H1 (cell line): ENCODE measurements at regions not wholly inside any gene's neighbourhood (a gene's known extent, or its start where the extent isn't known, plus 50 kb on each side); places are given as distances from the start of the nearest gene placed in this dataset.

Source experiments
- CTCF ChIA-PET: fragments of 300-600 bp; sonication (Branson Sonifier 250); formaldehyde crosslinking; loops from one replicate; lab custom pipeline; 2021; ENCODE audit not compliant: partially characterized antibody; lab: Charles Lee
- POLR2A ChIA-PET: fragments of 300-600 bp; sonication (Branson Sonifier 250); formaldehyde crosslinking; loops from one replicate; lab custom pipeline; 2021; ENCODE audit warnings: inconsistent platforms; ENCODE audit not compliant: partially characterized antibody; lab: Charles Lee
- DNase-seq, 2 experiments: peaks; one replicate each; pipeline versions ENCODE4 v3.0.0 to v3.0.0-alpha.2; 2010 to 2022; ENCODE audit warnings: low spot score in 2 of 2, low read depth in 1 of 2, mixed read lengths in 1 of 2
- FAIRE-seq: peaks from 2 replicates; lab custom pipeline; 2011; peaks lifted over from hg19 to GRCh38; lab: Jason Lieb, UNC
- H2AFZ ChIP-seq: 2 replicates; pipeline ENCODE4 v1.8.1; 2012; ENCODE audit warnings: low read length, inconsistent platforms
- H2AK5ac ChIP-seq: 2 replicates; pipeline ENCODE4 v1.6.1; 2013; ENCODE audit warnings: low read depth, low read length
- H2BK120ac ChIP-seq: replicated peaks from 2 replicates; pipeline ENCODE3; 2013; ENCODE audit warnings: low read depth, low read length, inconsistent platforms
- H2BK12ac ChIP-seq: 2 replicates; pipeline ENCODE4 v1.6.1; 2013; ENCODE audit warnings: low read depth, low read length
- H2BK15ac ChIP-seq: 2 replicates; pipeline ENCODE4 v1.6.1; 2013; ENCODE audit warnings: low read length
- H2BK20ac ChIP-seq: 2 replicates; pipeline ENCODE4 v1.6.1; 2013; ENCODE audit warnings: low read length
- H2BK5ac ChIP-seq: 2 replicates; pipeline ENCODE4 v1.6.1; 2013; ENCODE audit warnings: low read depth, low read length
- H3K14ac ChIP-seq: 2 replicates; pipeline ENCODE4 v1.6.1; 2013; ENCODE audit warnings: inconsistent platforms; ENCODE audit not compliant: insufficient read length
- H3K18ac ChIP-seq: 2 replicates; pipeline ENCODE4 v1.6.1; 2013; ENCODE audit warnings: low read length; ENCODE audit errors: extremely low read depth
- H3K23ac ChIP-seq: 2 replicates; pipeline ENCODE4 v1.6.1; 2013; ENCODE audit warnings: inconsistent platforms; ENCODE audit not compliant: insufficient read length
- H3K23me2 ChIP-seq: 2 replicates; pipeline ENCODE4 v1.6.1; 2013; ENCODE audit warnings: low read depth, low read length
- H3K27ac ChIP-seq: 2 replicates; pipeline ENCODE4 v1.6.1; 2011; ENCODE audit warnings: low read depth, low read length, inconsistent platforms
- H3K27me3 ChIP-seq, 4 experiments: replicated peaks in 1 of 4; 1 replicate in 1 of 4; 2 replicates in 3 of 4; pipeline versions ENCODE4 v1.6.1 to v1.8.1; 2011 to 2013; ENCODE audit warnings: low read length in 3 of 4, mild to moderate bottlenecking in 3 of 4, inconsistent platforms in 2 of 4, mixed read lengths in 2 of 4, moderate library complexity in 1 of 4; ENCODE audit not compliant: control insufficient read depth in 3 of 4, insufficient read depth in 3 of 4; ENCODE audit errors: extremely low read depth in 1 of 4
- H3K36me3 ChIP-seq, 4 experiments: 2 replicates each; pipeline versions ENCODE4 v1.6.1 to v1.8.1; 2011 to 2013; ENCODE audit warnings: mild to moderate bottlenecking in 4 of 4, low read length in 3 of 4, moderate library complexity in 2 of 4, control low read depth in 1 of 4, inconsistent platforms in 1 of 4; ENCODE audit not compliant: insufficient read depth in 4 of 4, control insufficient read depth in 2 of 4
- H3K4ac ChIP-seq: replicated peaks from 2 replicates; pipeline ENCODE3; 2013; ENCODE audit warnings: low read length, low read depth, mixed read lengths, inconsistent platforms; ENCODE audit not compliant: insufficient read length
- H3K4me1 ChIP-seq, 4 experiments: replicated peaks in 1 of 4; 1 replicate in 1 of 4; 2 replicates in 3 of 4; pipeline versions ENCODE4 v1.6.1 to v1.8.1; 2011 to 2013; ENCODE audit warnings: low read length in 3 of 4, inconsistent platforms in 2 of 4, mixed read lengths in 1 of 4; ENCODE audit not compliant: insufficient read depth in 4 of 4, control insufficient read depth in 3 of 4
- H3K4me2 ChIP-seq, 2 experiments: 2 replicates each; pipeline versions ENCODE4 v1.6.1 to v1.8.1; 2011 to 2013; ENCODE audit warnings: low read depth in 2 of 2, low read length in 2 of 2, control low read depth in 1 of 2, inconsistent platforms in 1 of 2, mild to moderate bottlenecking in 1 of 2; ENCODE audit not compliant: insufficient read depth in 1 of 2
- H3K4me3 ChIP-seq, 4 experiments: fragments of 200-600, 300-600 bp in 1 of 4; sonication (generic), shearing (Covaris generic), sonication (Bioruptor Twin) in 1 of 4; 2 replicates each; pipeline versions ENCODE4 v1.5.1 to v1.8.1; 2011 to 2016; ENCODE audit warnings: low read length in 4 of 4, low read depth in 3 of 4, control low read depth in 2 of 4, inconsistent platforms in 2 of 4, mild to moderate bottlenecking in 2 of 4, mixed read lengths in 1 of 4, moderate library complexity in 1 of 4; ENCODE audit not compliant: insufficient read depth in 2 of 4; ENCODE audit errors: extremely low read depth in 1 of 4
- H3K56ac ChIP-seq: replicated peaks from 2 replicates; pipeline ENCODE3; 2013; ENCODE audit warnings: low read depth, mild to moderate bottlenecking, mixed read lengths, low read length, inconsistent platforms; ENCODE audit not compliant: insufficient read length
- H3K79me1 ChIP-seq: 2 replicates; pipeline ENCODE4 v1.6.1; 2013; ENCODE audit warnings: low read depth, low read length, control low read depth
- H3K79me2 ChIP-seq, 2 experiments: 2 replicates each; pipeline versions ENCODE4 v1.6.1 to v1.8.1; 2012 to 2013; ENCODE audit warnings: low read length in 2 of 2, mild to moderate bottlenecking in 2 of 2, inconsistent platforms in 1 of 2; ENCODE audit not compliant: insufficient read depth in 2 of 2, control insufficient read depth in 1 of 2
- H3K9ac ChIP-seq, 4 experiments: replicated peaks in 1 of 4; 1 replicate in 1 of 4; 2 replicates in 3 of 4; pipeline versions ENCODE4 v1.6.1 to v1.8.1; 2011 to 2013; ENCODE audit warnings: low read depth in 3 of 4, low read length in 3 of 4, control low read depth in 2 of 4, mild to moderate bottlenecking in 2 of 4, moderate library complexity in 2 of 4, inconsistent platforms in 1 of 4; ENCODE audit errors: extremely low read depth in 1 of 4
- H3K9me3 ChIP-seq, 2 experiments: 2 replicates each; pipeline versions ENCODE4 v1.6.1 to v1.8.1; 2012 to 2013; ENCODE audit warnings: mild to moderate bottlenecking in 2 of 2, moderate library complexity in 2 of 2, control low read depth in 1 of 2, inconsistent platforms in 1 of 2, low read depth in 1 of 2, low read length in 1 of 2, mixed read lengths in 1 of 2; ENCODE audit not compliant: insufficient read depth in 2 of 2
- H4K20me1 ChIP-seq, 2 experiments: replicated peaks in 1 of 2; 2 replicates each; pipeline versions ENCODE3 to v1.8.1; 2011 to 2013; ENCODE audit warnings: inconsistent platforms in 2 of 2, low read length in 2 of 2, mild to moderate bottlenecking in 1 of 2; ENCODE audit not compliant: insufficient read depth in 2 of 2, control insufficient read depth in 1 of 2
- H4K5ac ChIP-seq: 2 replicates; pipeline ENCODE4 v1.6.1; 2013; ENCODE audit warnings: low read length, low read depth, mixed read lengths, inconsistent platforms; ENCODE audit not compliant: insufficient read length
- H4K8ac ChIP-seq: 2 replicates; pipeline ENCODE4 v1.8.0; 2013; ENCODE audit warnings: mild to moderate bottlenecking, moderate library complexity, low read length, inconsistent platforms; ENCODE audit not compliant: insufficient read depth; ENCODE audit errors: extremely low read depth
- H4K91ac ChIP-seq: replicated peaks from 2 replicates; pipeline ENCODE3; 2013; ENCODE audit warnings: low read length, mixed read lengths, inconsistent platforms; ENCODE audit not compliant: insufficient read length
- CBX8 ChIP-seq: fragments of 300-800, 300-1000 bp; sonication (generic); IDR thresholded peaks from 2 replicates; pipeline ENCODE4 v1.7.1; 2016; ENCODE audit warnings: low read depth, low read length, borderline replicate concordance
- MAX ChIP-seq: IDR thresholded peaks from 2 replicates; pipeline ENCODE4 v1.6.1; 2012; ENCODE audit warnings: inconsistent platforms
- WGBS, 2 experiments: shearing (Covaris generic) in 1 of 2; methylation state at CpG; one replicate each; pipeline versions ENCODE4 v1.1.6 to v1.1.7; 2013 to 2015; ENCODE audit warnings: low lambda C conversion rate in 2 of 2, mixed read lengths in 2 of 2, inconsistent platforms in 1 of 2, low coverage in 1 of 2, missing lambda C conversion rate in 1 of 2; ENCODE audit not compliant: insufficient replicate concordance in 2 of 2, insufficient coverage in 1 of 2, insufficient read length in 1 of 2; ENCODE audit errors: extremely low coverage in 1 of 2, missing lambda C conversion rate in 1 of 2; 5-methylcytosine and 5-hydroxymethylcytosine counted together

- Histone ChIP-seq H3K23ac (no peak overlapping the region), H3K14ac (no peak overlapping the region), H2BK5ac (no peak overlapping the region), H3K4me1 (no peaks in the 10 kb centered on the region), H3K9me3 (no peaks in the 10 kb centered on the region), H2BK120ac (no peak overlapping the region), H4K5ac (no peak overlapping the region), H2AFZ (no peak overlapping the region), H2BK12ac (no peak overlapping the region), H3K4ac (no peak overlapping the region), H3K79me2 (no peaks in the 10 kb centered on the region), H3K18ac (no peak overlapping the region), H4K20me1 (no peaks in the 10 kb centered on the region), H3K36me3 (no peaks in the 10 kb centered on the region), H4K91ac (no peak overlapping the region), H3K9ac (no peak overlapping the region), H3K4me3 (no peak overlapping the region), H2BK20ac (no peak overlapping the region), H4K8ac (no peak overlapping the region), H3K79me1 (no peaks in the 10 kb centered on the region), H2BK15ac (no peak overlapping the region), H2AK5ac (no peak overlapping the region), H3K27me3 (no peaks in the 10 kb centered on the region), H3K56ac (no peak overlapping the region), H3K4me2 (no peak overlapping the region), H3K23me2 (no peaks in the 10 kb centered on the region), H3K27ac (no peak overlapping the region)
- DNase-seq, result no peak
- FAIRE-seq, result no peak
- WGBS, 2 experiments, result 84% methylated on average over 1 of the region's 1 CpG; no CpG with 5 or more reads in 1 of the 2 experiments
- TF ChIP-seq MAX (no peak), CBX8 (no peak)
- ChIA-PET POLR2A (no interaction called here), CTCF (no interaction called here)
Measured at GRCh38 chr14:62079038-62079437, 316.8 kb downstream of the SNAPC1 start.
